ENCODE measurements at regions not wholly inside any gene's neighbourhood (a gene's known extent, or its start where the extent isn't known, plus 50 kb on each side); places are given as distances from the start of the nearest gene placed in this dataset.

DNA sequence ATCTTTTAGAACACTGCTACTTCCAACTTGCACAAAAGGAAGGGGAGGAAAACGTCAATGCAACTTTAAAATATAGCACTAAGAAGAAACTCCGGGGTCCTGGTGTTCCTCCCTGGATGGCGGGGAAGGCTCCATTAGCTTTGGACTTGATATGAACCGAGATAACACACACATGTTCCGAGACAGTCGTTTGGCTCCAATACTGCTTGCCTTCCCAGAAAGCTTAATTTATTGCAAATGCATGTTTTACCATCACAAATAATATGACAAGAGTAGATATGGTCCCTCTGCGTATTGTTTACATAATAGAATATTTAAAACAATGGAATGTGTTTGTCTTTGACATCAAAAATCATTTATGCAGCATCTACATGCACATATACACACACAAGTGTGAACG is 87.6 kb upstream of the CLMN start:
- no peak for DNase-seq (ENCODE audit: low read depth, low spot score)
- CTCF ChIA-PET, result no interaction called here
- Histone ChIP-seq H2AFZ (ENCODE audit: low read depth, low read length, poor library complexity, severe bottlenecking) (no peak overlapping the region), H3K9me2 (ENCODE audit: insufficient read depth) (no peaks in the 10 kb centered on the region), H3K79me2 (ENCODE audit: insufficient read depth, low read length) (no peaks in the 10 kb centered on the region), H3K9ac (ENCODE audit: low read length) (no peak overlapping the region), H3K27me3 (ENCODE audit: insufficient read depth, low read length) (peaks cover 16% of the 10 kb centered on the region; the same call in 1 of the 2 replicates), H3K36me3 (ENCODE audit: control insufficient read depth in 1 of 2, insufficient read depth in 2 of 2, low read length in 2 of 2) (no peaks in the 10 kb centered on the region), H4K20me1 (ENCODE audit: insufficient read depth) (no peaks in the 10 kb centered on the region), H3K4me3 (replicated peaks in 1 of 2; ENCODE audit: low read depth in 1 of 2, low read length in 2 of 2) (no peak overlapping the region), H3K9me3 (ENCODE audit: control insufficient read depth in 1 of 2, insufficient read depth in 1 of 2, low read depth in 1 of 2, low read length in 2 of 2) (no peaks in the 10 kb centered on the region), H3K27ac (ENCODE audit: low read depth, low read length) (no peak overlapping the region), H3K4me2 (ENCODE audit: low read length) (no peak overlapping the region), H3K4me1 (ENCODE audit: control insufficient read depth in 1 of 2, insufficient read depth in 2 of 2, low read length in 2 of 2) (no peaks in the 10 kb centered on the region)
- POLR2A ChIA-PET, result no interaction called here
- no peak for TF ChIP-seq SP1 (IDR thresholded peaks at IDR 0.05; ENCODE audit: low read depth)
- no peak for TF ChIP-seq CBX3 (IDR thresholded peaks at IDR 0.05; ENCODE audit: low read depth)
- TF ChIP-seq SRF (IDR thresholded peaks at IDR 0.05; ENCODE audit: low read depth), result no peak
- TF ChIP-seq POLR2AphosphoS5 (IDR thresholded peaks at IDR 0.05; ENCODE audit: low read depth, low read length), result no peak
- TF ChIP-seq, protein P1, sequence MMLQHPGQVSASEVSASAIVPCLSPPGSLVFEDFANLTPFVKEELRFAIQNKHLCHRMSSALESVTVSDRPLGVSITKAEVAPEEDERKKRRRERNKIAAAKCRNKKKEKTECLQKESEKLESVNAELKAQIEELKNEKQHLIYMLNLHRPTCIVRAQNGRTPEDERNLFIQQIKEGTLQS (IDR thresholded peaks at IDR 0.05), result no peak
- RAD21 ChIA-PET (ENCODE audit: low non-redundant PET in 1 of 2, low total read pairs in 2 of 2, uncharacterized antibody in 2 of 2, unreplicated experiment in 2 of 2), result no interaction called here
- BruUV-seq (replicated peaks), result no TSS peak
- no peak for ATAC-seq
- intact Hi-C loops (cut with micrococcal nuclease), result no loop called here

DNA sequence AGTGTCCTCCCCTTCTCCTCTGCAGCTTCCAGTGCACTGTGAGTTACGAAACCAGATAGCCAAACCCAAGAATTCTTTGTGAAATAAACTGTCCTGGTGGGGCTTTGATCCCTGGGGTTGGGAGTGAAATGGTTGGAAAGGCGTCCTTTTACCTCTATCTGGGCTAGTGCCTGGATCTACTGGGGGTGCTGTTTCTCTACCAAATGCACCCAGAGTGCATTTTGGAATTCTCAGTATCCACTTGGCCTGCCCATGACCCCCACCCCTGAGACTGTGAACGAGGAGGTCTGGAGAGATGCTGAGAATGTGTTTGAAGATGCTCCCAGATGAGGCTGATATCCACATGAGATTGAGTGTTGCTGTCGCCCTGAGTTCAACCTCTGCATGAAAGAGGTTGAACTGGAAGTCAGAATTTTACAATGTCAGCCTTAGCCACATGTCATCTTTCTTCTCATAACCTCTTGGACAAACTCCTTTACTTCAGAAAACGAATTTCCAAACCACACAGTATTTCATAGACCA is 87.1 kb upstream of the CLMN start:
- no peak overlapping the region for H3K4me3 ChIP-seq (replicated peaks in 1 of 2; ENCODE audit: low read depth in 1 of 2, low read length in 2 of 2)
- ChIA-PET POLR2A (no interaction called here), RAD21 (ENCODE audit: low non-redundant PET in 1 of 2, low total read pairs in 2 of 2, uncharacterized antibody in 2 of 2, unreplicated experiment in 2 of 2) (no interaction called here), CTCF (no interaction called here)
- intact Hi-C loops (cut with micrococcal nuclease), result no loop called here
- no peaks in the 10 kb centered on the region for H4K20me1 ChIP-seq (ENCODE audit: insufficient read depth)
- no peaks in the 10 kb centered on the region for H3K79me2 ChIP-seq (ENCODE audit: insufficient read depth, low read length)
- H3K27me3 ChIP-seq (ENCODE audit: insufficient read depth, low read length), result peaks cover 12% of the 10 kb centered on the region; the same call in 1 of the 2 replicates
- H3K9me2 ChIP-seq (ENCODE audit: insufficient read depth), result no peaks in the 10 kb centered on the region
- no peak overlapping the region for H2AFZ ChIP-seq (ENCODE audit: low read depth, low read length, poor library complexity, severe bottlenecking)
- no peaks in the 10 kb centered on the region for H3K36me3 ChIP-seq (ENCODE audit: control insufficient read depth in 1 of 2, insufficient read depth in 2 of 2, low read length in 2 of 2)
- H3K9ac ChIP-seq (ENCODE audit: low read length), result no peak overlapping the region
- no peak overlapping the region for H3K27ac ChIP-seq (ENCODE audit: low read depth, low read length)
- ATAC-seq, result no peak
- no TSS peak for BruUV-seq (replicated peaks)
- DNase-seq (ENCODE audit: low read depth, low spot score), result no peak
- H3K4me1 ChIP-seq (ENCODE audit: control insufficient read depth in 1 of 2, insufficient read depth in 2 of 2, low read length in 2 of 2), result no peaks in the 10 kb centered on the region
- H3K9me3 ChIP-seq (ENCODE audit: control insufficient read depth in 1 of 2, insufficient read depth in 1 of 2, low read depth in 1 of 2, low read length in 2 of 2), result no peaks in the 10 kb centered on the region
- no peak overlapping the region for H3K4me2 ChIP-seq (ENCODE audit: low read length)
- TF ChIP-seq, protein P2, sequence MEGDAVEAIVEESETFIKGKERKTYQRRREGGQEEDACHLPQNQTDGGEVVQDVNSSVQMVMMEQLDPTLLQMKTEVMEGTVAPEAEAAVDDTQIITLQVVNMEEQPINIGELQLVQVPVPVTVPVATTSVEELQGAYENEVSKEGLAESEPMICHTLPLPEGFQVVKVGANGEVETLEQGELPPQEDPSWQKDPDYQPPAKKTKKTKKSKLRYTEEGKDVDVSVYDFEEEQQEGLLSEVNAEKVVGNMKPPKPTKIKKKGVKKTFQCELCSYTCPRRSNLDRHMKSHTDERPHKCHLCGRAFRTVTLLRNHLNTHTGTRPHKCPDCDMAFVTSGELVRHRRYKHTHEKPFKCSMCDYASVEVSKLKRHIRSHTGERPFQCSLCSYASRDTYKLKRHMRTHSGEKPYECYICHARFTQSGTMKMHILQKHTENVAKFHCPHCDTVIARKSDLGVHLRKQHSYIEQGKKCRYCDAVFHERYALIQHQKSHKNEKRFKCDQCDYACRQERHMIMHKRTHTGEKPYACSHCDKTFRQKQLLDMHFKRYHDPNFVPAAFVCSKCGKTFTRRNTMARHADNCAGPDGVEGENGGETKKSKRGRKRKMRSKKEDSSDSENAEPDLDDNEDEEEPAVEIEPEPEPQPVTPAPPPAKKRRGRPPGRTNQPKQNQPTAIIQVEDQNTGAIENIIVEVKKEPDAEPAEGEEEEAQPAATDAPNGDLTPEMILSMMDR (IDR thresholded peaks at IDR 0.05 in 2 of 3, conservative IDR thresholded peaks at IDR 0.05 in 1 of 3; ENCODE audit: borderline replicate concordance in 1 of 3, insufficient read depth in 1 of 3, low read depth in 2 of 3, low read length in 2 of 3), result no peak
- TF ChIP-seq EGR1 (IDR thresholded peaks at IDR 0.05; ENCODE audit: low read depth), result no peak
- TF ChIP-seq ZNF274 (IDR thresholded peaks at IDR 0.05; ENCODE audit: low read depth, low read length), result no peak

Measured in HCT116 (cell line).